HepG2 (cell line): ENCODE measurements at regions not wholly inside any gene's neighbourhood (a gene's known extent, or its start where the extent isn't known, plus 50 kb on each side); places are given as distances from the start of the nearest gene placed in this dataset.
"Not testable (repeated sequence)": the region's sequence is repeated elsewhere in the genome, so short reads cannot be mapped to it uniquely, and the experiment has no call there.

Experiments used
- ATAC-seq: fragments of 200-7000 bp; cut with Tn5 transposase; 3 replicates; pipeline ENCODE4 v1.9.1; 2020; ENCODE audit warnings: mild to moderate bottlenecking, moderate library complexity
- BruUV-seq: library from RNA; stranded (reverse); fragments of 400-500 nt; replicated peaks from 2 replicates; lab custom pipeline; 2021; lab: Mats Ljungman, UMichigan
- CTCF ChIA-PET: fragments of 300-600 bp; formaldehyde crosslinking; extraction: SDS; loops from one replicate; lab custom pipeline; 2021; ENCODE audit warnings: low total read pairs, inconsistent platforms, low intra/inter-chr PET ratio; lab: Yijun Ruan, JAX
- POLR2A ChIA-PET: fragments of 350-600 bp; sonication (Branson Sonifier 250); formaldehyde crosslinking; loops from one replicate; lab custom pipeline; 2020; ENCODE audit warnings: antibody characterized with exemption, inconsistent platforms; lab: Yijun Ruan, JAX
- DNase-seq: peaks from one replicate; pipeline ENCODE4 v3.0.0-alpha.2; 2015; ENCODE audit warnings: low spot score
- FAIRE-seq: peaks from 3 replicates; lab custom pipeline; 2011; peaks lifted over from hg19 to GRCh38; lab: Jason Lieb, UNC
- H2AFZ ChIP-seq: one replicate; pipeline ENCODE4 v1.6.1; 2011; ENCODE audit warnings: low read length, inconsistent platforms
- H3K27ac ChIP-seq: fragments of 300-600 bp; 3 replicates; pipeline ENCODE4 v1.8.0; 2011; ENCODE audit warnings: mixed run types, mild to moderate bottlenecking, mixed read lengths, low read length, inconsistent platforms; ENCODE audit not compliant: insufficient read depth; ENCODE audit errors: extremely low read length
- H3K27me3 ChIP-seq, 2 experiments: fragments of 200-600 bp in 1 of 2; 2 replicates in 1 of 2; 3 replicates in 1 of 2; pipeline versions ENCODE4 v1.6.0 to v1.8.0; 2011; ENCODE audit warnings: low read length in 2 of 2, mild to moderate bottlenecking in 2 of 2, moderate library complexity in 2 of 2, inconsistent platforms in 1 of 2; ENCODE audit not compliant: insufficient read depth in 2 of 2, control insufficient read depth in 1 of 2
- H3K36me3 ChIP-seq, 2 experiments: fragments of 200-600 bp in 1 of 2; replicated peaks in 1 of 2; 2 replicates in 1 of 2; 3 replicates in 1 of 2; pipeline versions ENCODE4 v1.5.1 to v1.8.0; 2011; ENCODE audit warnings: low read length in 2 of 2, inconsistent platforms in 1 of 2; ENCODE audit not compliant: insufficient read depth in 2 of 2, control insufficient read depth in 1 of 2
- H3K4me1 ChIP-seq: 2 replicates; pipeline ENCODE4 v1.5.1; 2012; ENCODE audit warnings: low read length, inconsistent platforms; ENCODE audit not compliant: insufficient read depth
- H3K4me2 ChIP-seq: 2 replicates; pipeline ENCODE4 v1.6.0; 2011; ENCODE audit warnings: low read depth, low read length, inconsistent platforms
- H3K4me3 ChIP-seq, 3 experiments: fragments of 200-600 bp in 1 of 3; sonication (generic), shearing (Covaris generic) in 1 of 3; replicated peaks in 1 of 3; 2 replicates each; pipeline ENCODE4 v1.5.1; 2011 to 2016; ENCODE audit warnings: low read length in 3 of 3, inconsistent platforms in 2 of 3, low read depth in 2 of 3, mild to moderate bottlenecking in 2 of 3, control low read depth in 1 of 3, mixed read lengths in 1 of 3; ENCODE audit not compliant: insufficient read depth in 1 of 3
- H3K79me2 ChIP-seq: one replicate; pipeline ENCODE4 v1.6.1; 2011; ENCODE audit warnings: low read length, inconsistent platforms; ENCODE audit not compliant: insufficient read depth
- H3K9ac ChIP-seq: 2 replicates; pipeline ENCODE4 v1.6.0; 2011; ENCODE audit warnings: mild to moderate bottlenecking, low read depth, low read length, inconsistent platforms; ENCODE audit not compliant: insufficient read depth
- H3K9me3 ChIP-seq: 2 replicates; pipeline ENCODE4 v1.5.1; 2012; ENCODE audit warnings: mild to moderate bottlenecking, low read length
- H4K20me1 ChIP-seq: 2 replicates; pipeline ENCODE4 v1.6.0; 2011; ENCODE audit warnings: inconsistent platforms, mild to moderate bottlenecking, low read length, moderate library complexity; ENCODE audit not compliant: insufficient read depth
- FOXA1 ChIP-seq, 2 experiments: fragments of 450-650 bp in 1 of 2; sonication (generic) in 1 of 2; formaldehyde crosslinking in 1 of 2; IDR thresholded peaks; 2 replicates each; pipeline versions ENCODE4 v1.4.0 to v1.6.1; 2016 to 2020; ENCODE audit warnings: missing genetic modification reagents in 1 of 2
- FOXA3 ChIP-seq: IDR thresholded peaks from 2 replicates; pipeline ENCODE4 v1.6.1; 2016; ENCODE audit warnings: missing genetic modification reagents, missing compliant biosample characterization
- NONO ChIP-seq, 2 experiments: fragments of 450-650 bp in 1 of 2; sonication (generic) in 1 of 2; formaldehyde crosslinking in 1 of 2; IDR thresholded peaks in 1 of 2; conservative IDR thresholded peaks in 1 of 2; 2 replicates each; pipeline versions ENCODE4 v1.6.1 to v1.8.0; 2017 to 2022; ENCODE audit warnings: mild to moderate bottlenecking in 1 of 2, missing genetic modification reagents in 1 of 2, moderate library complexity in 1 of 2
- SMC3 ChIP-seq: IDR thresholded peaks from 2 replicates; pipeline ENCODE4 v1.6.1; 2011; ENCODE audit warnings: low read length, improper control_type of control experiment
- STAG1 ChIP-seq: sonication (generic); formaldehyde crosslinking; IDR thresholded peaks from 2 replicates; pipeline ENCODE4 v1.4.0; 2020; ENCODE audit warnings: missing genetic modification reagents
- ZBTB7A ChIP-seq: sonication (generic); formaldehyde crosslinking; IDR thresholded peaks from 2 replicates; pipeline ENCODE4 v1.8.0; 2022; ENCODE audit warnings: mild to moderate bottlenecking, missing genetic modification reagents
- ZFY ChIP-seq: sonication (generic); formaldehyde crosslinking; IDR thresholded peaks from 2 replicates; pipeline ENCODE4 v1.4.0; 2020; ENCODE audit warnings: missing genetic modification reagents
- ZNF33A ChIP-seq: sonication (generic); formaldehyde crosslinking; IDR thresholded peaks from 2 replicates; pipeline ENCODE4 v1.5.1; 2020; ENCODE audit warnings: missing genetic modification reagents, mild to moderate bottlenecking, moderate library complexity, borderline replicate concordance
- ZNF501 ChIP-seq: sonication (generic); formaldehyde crosslinking; IDR thresholded peaks from 2 replicates; pipeline ENCODE4 v1.5.1; 2020; ENCODE audit warnings: mild to moderate bottlenecking, moderate library complexity, missing genetic modification reagents
- ZNF564 ChIP-seq: sonication (generic); formaldehyde crosslinking; IDR thresholded peaks from 2 replicates; pipeline ENCODE4 v1.8.1; 2023; ENCODE audit warnings: mild to moderate bottlenecking, missing genetic modification reagents
- ZNF891 ChIP-seq: sonication (generic); formaldehyde crosslinking; IDR thresholded peaks from 2 replicates; pipeline ENCODE4 v1.5.0; 2020; ENCODE audit warnings: mild to moderate bottlenecking, missing genetic modification reagents
- WGBS: methylation state at CpG from one replicate; pipeline ENCODE4 v1.1.6; 2017; ENCODE audit warnings: low lambda C conversion rate; 5-methylcytosine and 5-hydroxymethylcytosine counted together
- in situ Hi-C: cut with HindIII; loops from 2 replicates; pipeline ENCODE4 v1.10.0; 2017; ENCODE audit warnings: low pct_unique_long_range_greater_than_20kb; ENCODE audit not compliant: extremely low pct_ligation_motif_present
- intact Hi-C: fragments of 100-400 bp; cut with micrococcal nuclease; formaldehyde crosslinking; loops from one replicate; pipeline ENCODE4 v1.10.0; 2022; ENCODE audit not compliant: unreplicated experiment
- TF ChIP-seq, protein P1 (sequence below): sonication (generic); formaldehyde crosslinking; IDR thresholded peaks from 2 replicates; pipeline ENCODE4 v1.5.0; 2020; ENCODE audit warnings: mild to moderate bottlenecking, missing genetic modification reagents, moderate library complexity
- TF ChIP-seq, protein P2 (sequence below): sonication (generic); formaldehyde crosslinking; IDR thresholded peaks from 2 replicates; pipeline ENCODE4 v1.5.1; 2020; ENCODE audit warnings: mild to moderate bottlenecking, missing genetic modification reagents, moderate library complexity

DNA sequence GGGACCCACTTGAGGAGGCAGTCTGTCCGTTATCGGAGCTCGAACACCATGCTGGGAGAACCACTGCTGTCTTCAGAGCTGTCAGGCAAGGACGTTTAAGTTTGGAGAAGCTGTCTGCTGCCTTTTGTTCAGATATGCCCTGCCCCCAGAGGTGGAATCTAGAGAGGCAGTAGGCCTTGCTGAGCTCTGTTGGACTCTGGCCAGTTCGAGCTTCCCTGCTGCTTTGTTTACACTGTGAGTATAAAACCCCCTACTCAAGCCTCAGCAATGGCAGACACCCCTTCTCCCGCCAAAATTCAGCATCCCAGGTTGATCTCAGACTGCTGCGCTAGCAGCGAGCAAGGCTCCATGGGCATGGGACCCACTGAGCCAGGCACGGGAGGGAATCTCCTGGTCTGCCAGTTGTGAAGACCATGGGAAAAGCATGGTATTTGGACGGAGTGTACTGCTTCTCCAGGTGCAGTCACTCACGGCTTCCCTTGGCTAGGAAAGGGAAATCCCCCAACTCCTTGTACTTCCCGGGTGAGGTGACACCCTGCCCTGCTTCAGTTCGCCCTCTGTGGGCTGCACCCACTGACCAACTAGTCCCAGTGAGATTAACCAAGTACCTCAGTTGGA is 134.5 kb upstream of the RBMS1 start:
- FAIRE-seq; H3K36me3 ChIP-seq; H3K9ac ChIP-seq; intact Hi-C loops; BruUV-seq; CTCF ChIA-PET; H3K9me3 ChIP-seq; H2AFZ ChIP-seq; H3K79me2 ChIP-seq; H4K20me1 ChIP-seq; POLR2A ChIA-PET; in situ Hi-C loops; H3K27ac ChIP-seq; H3K27me3 ChIP-seq; TF ChIP-seq FOXA1, NONO (IDR thresholded peaks at IDR 0.05): not testable (repeated sequence)
- ATAC-seq, result peak; percentile 80
- peak; percentile 30 for DNase-seq
- peaks cover 14% of the 10 kb centered on the region for H3K4me1 ChIP-seq
- peak overlapping the region in 1 of 3 experiments; percentile 24; a peak in 1 of 6 replicates for H3K4me3 ChIP-seq
- WGBS, result 37% methylated on average over 13 of the region's 13 CpGs
- H3K4me2 ChIP-seq, result peak overlapping the region; percentile 48
- TF ChIP-seq, protein P1, sequence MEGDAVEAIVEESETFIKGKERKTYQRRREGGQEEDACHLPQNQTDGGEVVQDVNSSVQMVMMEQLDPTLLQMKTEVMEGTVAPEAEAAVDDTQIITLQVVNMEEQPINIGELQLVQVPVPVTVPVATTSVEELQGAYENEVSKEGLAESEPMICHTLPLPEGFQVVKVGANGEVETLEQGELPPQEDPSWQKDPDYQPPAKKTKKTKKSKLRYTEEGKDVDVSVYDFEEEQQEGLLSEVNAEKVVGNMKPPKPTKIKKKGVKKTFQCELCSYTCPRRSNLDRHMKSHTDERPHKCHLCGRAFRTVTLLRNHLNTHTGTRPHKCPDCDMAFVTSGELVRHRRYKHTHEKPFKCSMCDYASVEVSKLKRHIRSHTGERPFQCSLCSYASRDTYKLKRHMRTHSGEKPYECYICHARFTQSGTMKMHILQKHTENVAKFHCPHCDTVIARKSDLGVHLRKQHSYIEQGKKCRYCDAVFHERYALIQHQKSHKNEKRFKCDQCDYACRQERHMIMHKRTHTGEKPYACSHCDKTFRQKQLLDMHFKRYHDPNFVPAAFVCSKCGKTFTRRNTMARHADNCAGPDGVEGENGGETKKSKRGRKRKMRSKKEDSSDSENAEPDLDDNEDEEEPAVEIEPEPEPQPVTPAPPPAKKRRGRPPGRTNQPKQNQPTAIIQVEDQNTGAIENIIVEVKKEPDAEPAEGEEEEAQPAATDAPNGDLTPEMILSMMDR (CRISPR knock-in tag), result peak; percentile 21
- TF ChIP-seq ZFY (peak; percentile 42; the same call in 1 of the 2 replicates), FOXA3 (CRISPR knock-in tag) (peak; percentile 35; the same call in 1 of the 2 replicates), ZNF501 (CRISPR knock-in tag) (0 out of 2 replicates have a peak, but pooled peaks have one; percentile 49), SMC3 (peak; percentile 5; the same call in 1 of the 2 replicates), ZBTB7A (0 out of 2 replicates have a peak, but pooled peaks have one; percentile 31), FOXA1 (CRISPR knock-in tag; IDR thresholded peaks at IDR 0.05) (peak; percentile 22; the same call in 1 of the 2 replicates), ZNF891 (0 out of 2 replicates have a peak, but pooled peaks have one; percentile 51), STAG1 (CRISPR knock-in tag) (peak; percentile 33), NONO (CRISPR knock-in tag; conservative IDR thresholded peaks at IDR 0.05) (peak; percentile 37; the same call in 1 of the 2 replicates), ZNF564 (CRISPR knock-in tag) (0 out of 2 replicates have a peak, but pooled peaks have one; percentile 35), ZNF33A (CRISPR knock-in tag) (0 out of 2 replicates have a peak, but pooled peaks have one; percentile 52)
- TF ChIP-seq, protein P2, sequence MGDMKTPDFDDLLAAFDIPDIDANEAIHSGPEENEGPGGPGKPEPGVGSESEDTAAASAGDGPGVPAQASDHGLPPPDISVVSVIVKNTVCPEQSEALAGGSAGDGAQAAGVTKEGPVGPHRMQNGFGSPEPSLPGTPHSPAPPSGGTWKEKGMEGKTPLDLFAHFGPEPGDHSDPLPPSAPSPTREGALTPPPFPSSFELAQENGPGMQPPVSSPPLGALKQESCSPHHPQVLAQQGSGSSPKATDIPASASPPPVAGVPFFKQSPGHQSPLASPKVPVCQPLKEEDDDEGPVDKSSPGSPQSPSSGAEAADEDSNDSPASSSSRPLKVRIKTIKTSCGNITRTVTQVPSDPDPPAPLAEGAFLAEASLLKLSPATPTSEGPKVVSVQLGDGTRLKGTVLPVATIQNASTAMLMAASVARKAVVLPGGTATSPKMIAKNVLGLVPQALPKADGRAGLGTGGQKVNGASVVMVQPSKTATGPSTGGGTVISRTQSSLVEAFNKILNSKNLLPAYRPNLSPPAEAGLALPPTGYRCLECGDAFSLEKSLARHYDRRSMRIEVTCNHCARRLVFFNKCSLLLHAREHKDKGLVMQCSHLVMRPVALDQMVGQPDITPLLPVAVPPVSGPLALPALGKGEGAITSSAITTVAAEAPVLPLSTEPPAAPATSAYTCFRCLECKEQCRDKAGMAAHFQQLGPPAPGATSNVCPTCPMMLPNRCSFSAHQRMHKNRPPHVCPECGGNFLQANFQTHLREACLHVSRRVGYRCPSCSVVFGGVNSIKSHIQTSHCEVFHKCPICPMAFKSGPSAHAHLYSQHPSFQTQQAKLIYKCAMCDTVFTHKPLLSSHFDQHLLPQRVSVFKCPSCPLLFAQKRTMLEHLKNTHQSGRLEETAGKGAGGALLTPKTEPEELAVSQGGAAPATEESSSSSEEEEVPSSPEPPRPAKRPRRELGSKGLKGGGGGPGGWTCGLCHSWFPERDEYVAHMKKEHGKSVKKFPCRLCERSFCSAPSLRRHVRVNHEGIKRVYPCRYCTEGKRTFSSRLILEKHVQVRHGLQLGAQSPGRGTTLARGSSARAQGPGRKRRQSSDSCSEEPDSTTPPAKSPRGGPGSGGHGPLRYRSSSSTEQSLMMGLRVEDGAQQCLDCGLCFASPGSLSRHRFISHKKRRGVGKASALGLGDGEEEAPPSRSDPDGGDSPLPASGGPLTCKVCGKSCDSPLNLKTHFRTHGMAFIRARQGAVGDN, result 0 out of 2 replicates have a peak, but pooled peaks have one; percentile 13
